SK-N-SH treated with all-trans-retinoic acid at 6 μM for 48 hours (cell line): ENCODE measurements at regions not wholly inside any gene's neighbourhood (a gene's known extent, or its start where the extent isn't known, plus 50 kb on each side); places are given as distances from the start of the nearest gene placed in this dataset.

Source experiments
- ATAC-seq: fragments of 200-7000 bp; cut with Tn5 transposase; 3 replicates; pipeline ENCODE4 v1.9.1; 2020; ENCODE audit warnings: mild to moderate bottlenecking, moderate library complexity
- ARNTL ChIP-seq: fragments of 450-650 bp; formaldehyde crosslinking; IDR thresholded peaks from 2 replicates; pipeline ENCODE4 v1.5.0; 2020; ENCODE audit warnings: low read depth, mild to moderate bottlenecking, moderate library complexity, borderline replicate concordance
- BACH2 ChIP-seq: fragments of 250-450 bp; sonication (Bioruptor Pico); IDR thresholded peaks from 2 replicates; pipeline ENCODE4 v1.9.0; 2021; ENCODE audit warnings: mild to moderate bottlenecking, borderline replicate concordance
- CSDC2 ChIP-seq: fragments of 250-450 bp; sonication (Bioruptor Pico); IDR thresholded peaks from 2 replicates; pipeline ENCODE4 v1.5.0; 2020; ENCODE audit warnings: mild to moderate bottlenecking, moderate library complexity
- GLIS3 ChIP-seq: fragments of 250-450 bp; sonication (Bioruptor Pico); IDR thresholded peaks from 2 replicates; pipeline ENCODE4 v1.5.0; 2020; ENCODE audit warnings: mild to moderate bottlenecking, moderate library complexity
- ISL1 ChIP-seq: fragments of 250-450 bp; sonication (Bioruptor Pico); IDR thresholded peaks from 2 replicates; pipeline ENCODE4 v2.1.2; 2022; ENCODE audit warnings: mild to moderate bottlenecking, moderate library complexity
- OSR1 ChIP-seq: fragments of 250-450 bp; sonication (Bioruptor Pico); IDR thresholded peaks from 2 replicates; pipeline ENCODE4 v1.8.0; 2022; ENCODE audit warnings: moderate library complexity, mild to moderate bottlenecking, inconsistent platforms
- PATZ1 ChIP-seq: fragments of 250-450 bp; sonication (Bioruptor Pico); IDR thresholded peaks from 2 replicates; pipeline ENCODE4 v1.8.0; 2020; ENCODE audit warnings: mild to moderate bottlenecking, moderate library complexity, borderline replicate concordance
- PPARA ChIP-seq: fragments of 250-450 bp; sonication (Bioruptor Pico); IDR thresholded peaks from 2 replicates; pipeline ENCODE4 v1.5.0; 2020; ENCODE audit warnings: mild to moderate bottlenecking, borderline replicate concordance
- RARB ChIP-seq: fragments of 250-450 bp; sonication (Bioruptor Pico); IDR thresholded peaks from 2 replicates; pipeline ENCODE4 v1.8.0; 2021; ENCODE audit warnings: mild to moderate bottlenecking, moderate library complexity
- SNAI2 ChIP-seq: fragments of 250-450 bp; sonication (Bioruptor Pico); IDR thresholded peaks from 2 replicates; pipeline ENCODE4 v1.5.0; 2020; ENCODE audit warnings: mild to moderate bottlenecking, moderate library complexity
- TCF4 ChIP-seq: fragments of 250-450 bp; sonication (Bioruptor Pico); IDR thresholded peaks from 2 replicates; pipeline ENCODE4 v1.8.0; 2021; ENCODE audit warnings: mild to moderate bottlenecking, moderate library complexity, borderline replicate concordance
- TSHZ2 ChIP-seq: fragments of 250-450 bp; sonication (Bioruptor Pico); IDR thresholded peaks from 2 replicates; pipeline ENCODE4 v1.5.0; 2020; ENCODE audit warnings: mild to moderate bottlenecking, moderate library complexity
- ZC3H10 ChIP-seq: fragments of 250-450 bp; sonication (Bioruptor Pico); IDR thresholded peaks from 2 replicates; pipeline ENCODE4 v1.5.1; 2021; ENCODE audit warnings: mild to moderate bottlenecking, moderate library complexity
- ZFP3 ChIP-seq: fragments of 250-450 bp; sonication (Bioruptor Pico); IDR thresholded peaks from 2 replicates; pipeline ENCODE4 v1.5.0; 2020; ENCODE audit warnings: mild to moderate bottlenecking, moderate library complexity
- ZFP30 ChIP-seq: fragments of 450-650 bp; formaldehyde crosslinking; IDR thresholded peaks from 2 replicates; pipeline ENCODE4 v1.5.0; 2022; ENCODE audit warnings: mild to moderate bottlenecking, moderate library complexity
- ZNF565 ChIP-seq: fragments of 450-650 bp; formaldehyde crosslinking; conservative IDR thresholded peaks from 2 replicates; pipeline ENCODE4 v1.5.0; 2020; ENCODE audit warnings: low read depth, mild to moderate bottlenecking, moderate library complexity
- ZNF70 ChIP-seq: fragments of 450-650 bp; formaldehyde crosslinking; IDR thresholded peaks from 2 replicates; pipeline ENCODE4 v1.5.0; 2020; ENCODE audit warnings: mild to moderate bottlenecking, moderate library complexity
- ZNF8 ChIP-seq: fragments of 450-650 bp; formaldehyde crosslinking; IDR thresholded peaks from 2 replicates; pipeline ENCODE4 v1.5.0; 2020; ENCODE audit warnings: mild to moderate bottlenecking, moderate library complexity
- TF ChIP-seq, protein P1 (sequence below): fragments of 250-450 bp; sonication (Bioruptor Pico); IDR thresholded peaks from 2 replicates; pipeline ENCODE4 v1.5.1; 2020; ENCODE audit warnings: low read depth, mild to moderate bottlenecking, moderate library complexity
- TF ChIP-seq, protein P2 (sequence below): fragments of 250-450 bp; sonication (Bioruptor Pico); IDR thresholded peaks from 2 replicates; pipeline ENCODE4 v1.5.1; 2021; ENCODE audit warnings: mild to moderate bottlenecking, moderate library complexity

- TF ChIP-seq ZNF8 (CRISPR knock-in tag) = no peak
- no peak for TF ChIP-seq ZC3H10 (CRISPR knock-in tag)
- TF ChIP-seq TSHZ2 (CRISPR knock-in tag) = no peak
- no peak for TF ChIP-seq PATZ1 (CRISPR knock-in tag)
- TF ChIP-seq GLIS3 (CRISPR knock-in tag) = no peak
- no peak for TF ChIP-seq PPARA (CRISPR knock-in tag)
- TF ChIP-seq ZFP3 (CRISPR knock-in tag) = no peak
- no peak for TF ChIP-seq OSR1 (CRISPR knock-in tag)
- TF ChIP-seq BACH2 (CRISPR knock-in tag) = no peak
- no peak for ATAC-seq
Observed at GRCh38 chr20:19104186-19104585, 108.3 kb upstream of the SLC24A3 start.

GRCh38 chr20:19108155-19108554 lies 104.3 kb upstream of the SLC24A3 start:
- TF ChIP-seq RARB (CRISPR knock-in tag) (no peak), PPARA (CRISPR knock-in tag) (no peak), ZFP30 (CRISPR knock-in tag) (no peak), ZFP3 (CRISPR knock-in tag) (no peak), SNAI2 (CRISPR knock-in tag) (no peak), OSR1 (CRISPR knock-in tag) (no peak), ZNF70 (no peak), BACH2 (CRISPR knock-in tag) (no peak)
- TF ChIP-seq, protein P1, sequence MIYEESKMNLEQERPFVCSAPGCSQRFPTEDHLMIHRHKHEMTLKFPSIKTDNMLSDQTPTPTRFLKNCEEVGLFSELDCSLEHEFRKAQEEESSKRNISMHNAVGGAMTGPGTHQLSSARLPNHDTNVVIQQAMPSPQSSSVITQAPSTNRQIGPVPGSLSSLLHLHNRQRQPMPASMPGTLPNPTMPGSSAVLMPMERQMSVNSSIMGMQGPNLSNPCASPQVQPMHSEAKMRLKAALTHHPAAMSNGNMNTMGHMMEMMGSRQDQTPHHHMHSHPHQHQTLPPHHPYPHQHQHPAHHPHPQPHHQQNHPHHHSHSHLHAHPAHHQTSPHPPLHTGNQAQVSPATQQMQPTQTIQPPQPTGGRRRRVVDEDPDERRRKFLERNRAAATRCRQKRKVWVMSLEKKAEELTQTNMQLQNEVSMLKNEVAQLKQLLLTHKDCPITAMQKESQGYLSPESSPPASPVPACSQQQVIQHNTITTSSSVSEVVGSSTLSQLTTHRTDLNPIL (CRISPR knock-in tag) = no peak
- no peak for ATAC-seq

- TF ChIP-seq ZFP30 (CRISPR knock-in tag) = no peak
- TF ChIP-seq TSHZ2 (CRISPR knock-in tag) = no peak
- no peak for TF ChIP-seq CSDC2 (CRISPR knock-in tag)
- TF ChIP-seq, all 23 proteins: peak for 0
- ATAC-seq = no peak
Observed at GRCh38 chr20:19110285-19110684, 102.2 kb upstream of the SLC24A3 start.

DNA sequence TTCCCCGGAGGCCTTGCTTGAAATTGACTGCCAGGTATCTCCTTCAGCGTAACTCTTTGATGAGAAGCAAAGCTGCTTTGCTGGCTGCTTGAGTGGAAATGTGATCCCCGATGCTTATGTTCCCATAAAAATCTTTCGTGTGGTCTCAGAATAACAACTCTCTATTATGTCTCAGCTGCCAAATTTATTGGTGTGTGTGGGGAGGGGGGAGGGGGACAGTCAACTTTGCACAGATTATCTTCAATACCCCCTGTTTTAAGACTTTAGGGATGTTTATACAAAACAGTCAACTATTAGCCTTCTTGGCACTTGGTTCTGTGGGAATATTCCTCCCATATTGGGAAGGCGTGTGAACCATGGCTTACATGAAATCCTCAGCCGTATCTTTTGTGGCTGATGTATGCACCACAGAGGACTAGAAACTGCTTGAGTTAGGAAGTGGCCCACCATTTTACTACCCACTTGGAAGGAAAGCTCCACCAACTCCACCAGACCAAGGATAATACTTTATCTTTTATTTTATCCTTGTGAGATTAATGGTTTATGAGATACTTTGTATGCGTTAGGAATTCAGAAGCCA lies 101.5 kb upstream of the SLC24A3 start:
- TF ChIP-seq RARB (CRISPR knock-in tag) (no peak), ZFP30 (CRISPR knock-in tag) (no peak), ISL1 (CRISPR knock-in tag) (no peak), ZNF565 (no peak), ARNTL (CRISPR knock-in tag) (no peak), TCF4 (CRISPR knock-in tag) (no peak), ZNF70 (no peak), PPARA (CRISPR knock-in tag) (no peak)
- TF ChIP-seq, protein P2, sequence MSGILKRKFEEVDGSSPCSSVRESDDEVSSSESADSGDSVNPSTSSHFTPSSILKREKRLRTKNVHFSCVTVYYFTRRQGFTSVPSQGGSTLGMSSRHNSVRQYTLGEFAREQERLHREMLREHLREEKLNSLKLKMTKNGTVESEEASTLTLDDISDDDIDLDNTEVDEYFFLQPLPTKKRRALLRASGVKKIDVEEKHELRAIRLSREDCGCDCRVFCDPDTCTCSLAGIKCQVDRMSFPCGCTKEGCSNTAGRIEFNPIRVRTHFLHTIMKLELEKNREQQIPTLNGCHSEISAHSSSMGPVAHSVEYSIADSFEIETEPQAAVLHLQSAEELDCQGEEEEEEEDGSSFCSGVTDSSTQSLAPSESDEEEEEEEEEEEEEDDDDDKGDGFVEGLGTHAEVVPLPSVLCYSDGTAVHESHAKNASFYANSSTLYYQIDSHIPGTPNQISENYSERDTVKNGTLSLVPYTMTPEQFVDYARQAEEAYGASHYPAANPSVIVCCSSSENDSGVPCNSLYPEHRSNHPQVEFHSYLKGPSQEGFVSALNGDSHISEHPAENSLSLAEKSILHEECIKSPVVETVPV (CRISPR knock-in tag) = no peak
- ATAC-seq = no peak
